ENCODE measurements at regions not wholly inside any gene's neighbourhood (a gene's known extent, or its start where the extent isn't known, plus 50 kb on each side); places are given as distances from the start of the nearest gene placed in this dataset.

DNA sequence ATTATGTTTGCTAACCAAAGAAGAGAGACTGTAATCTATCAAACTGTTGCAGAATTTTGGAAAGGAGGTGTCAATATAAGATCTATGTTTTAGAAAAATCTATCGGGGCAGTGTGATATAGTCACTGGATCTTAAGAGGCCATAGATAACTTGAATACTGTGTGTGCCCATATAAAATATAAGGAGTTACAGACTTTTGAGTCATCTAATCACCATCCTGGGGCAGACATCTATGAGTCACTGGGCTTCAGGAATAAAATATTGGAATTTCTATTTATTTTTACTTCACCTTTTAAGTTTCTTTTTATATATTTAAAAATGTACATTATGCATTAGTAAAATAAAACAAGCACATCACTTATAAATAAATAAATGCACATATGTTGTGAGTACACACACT is 509.3 kb upstream of the MAN1A1 start:
- TF ChIP-seq, protein P1, sequence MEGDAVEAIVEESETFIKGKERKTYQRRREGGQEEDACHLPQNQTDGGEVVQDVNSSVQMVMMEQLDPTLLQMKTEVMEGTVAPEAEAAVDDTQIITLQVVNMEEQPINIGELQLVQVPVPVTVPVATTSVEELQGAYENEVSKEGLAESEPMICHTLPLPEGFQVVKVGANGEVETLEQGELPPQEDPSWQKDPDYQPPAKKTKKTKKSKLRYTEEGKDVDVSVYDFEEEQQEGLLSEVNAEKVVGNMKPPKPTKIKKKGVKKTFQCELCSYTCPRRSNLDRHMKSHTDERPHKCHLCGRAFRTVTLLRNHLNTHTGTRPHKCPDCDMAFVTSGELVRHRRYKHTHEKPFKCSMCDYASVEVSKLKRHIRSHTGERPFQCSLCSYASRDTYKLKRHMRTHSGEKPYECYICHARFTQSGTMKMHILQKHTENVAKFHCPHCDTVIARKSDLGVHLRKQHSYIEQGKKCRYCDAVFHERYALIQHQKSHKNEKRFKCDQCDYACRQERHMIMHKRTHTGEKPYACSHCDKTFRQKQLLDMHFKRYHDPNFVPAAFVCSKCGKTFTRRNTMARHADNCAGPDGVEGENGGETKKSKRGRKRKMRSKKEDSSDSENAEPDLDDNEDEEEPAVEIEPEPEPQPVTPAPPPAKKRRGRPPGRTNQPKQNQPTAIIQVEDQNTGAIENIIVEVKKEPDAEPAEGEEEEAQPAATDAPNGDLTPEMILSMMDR (IDR thresholded peaks at IDR 0.05), result no peak
- TF ChIP-seq POLR2A (IDR thresholded peaks at IDR 0.05), result no peak

All from body of pancreas (tissue), 4 donors.